Fibroblast of skin of right biceps (primary cell): ENCODE measurements at regions not wholly inside any gene's neighbourhood (a gene's known extent, or its start where the extent isn't known, plus 50 kb on each side); places are given as distances from the start of the nearest gene placed in this dataset.

Source experiments
- DNase-seq: peaks from one replicate; pipeline ENCODE4 v3.0.0-alpha.2; 2013

DNA sequence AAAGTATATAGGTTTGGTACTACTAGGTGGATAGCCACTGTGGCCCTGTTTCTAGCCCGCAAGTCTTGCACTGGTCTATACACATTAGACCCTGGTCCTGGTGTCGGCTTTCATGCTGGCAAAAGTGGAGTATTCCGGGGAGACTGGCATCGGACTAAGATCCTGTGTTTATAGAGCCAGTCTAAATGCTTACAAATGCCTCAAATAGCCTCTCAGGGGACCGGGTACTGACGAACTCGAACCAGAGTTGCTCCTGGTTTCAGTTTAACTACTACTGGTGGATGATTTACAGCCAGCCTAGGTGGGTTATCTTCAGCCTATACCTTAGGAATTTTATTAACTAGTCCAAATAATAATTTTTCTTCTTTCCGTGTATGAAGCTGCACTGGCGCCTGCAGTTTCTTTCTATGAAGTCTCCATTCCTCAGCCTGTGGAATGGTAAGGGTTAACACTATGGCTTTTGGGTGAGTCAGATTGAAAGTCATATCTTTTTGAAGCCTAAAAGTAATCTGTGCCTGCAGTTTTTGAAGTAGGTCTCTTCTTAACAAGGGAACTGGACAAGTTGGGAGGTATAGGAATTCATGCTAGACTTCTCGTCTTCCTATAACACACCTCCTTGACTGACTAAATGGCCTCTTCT, 51.3 kb downstream of the OR10H4 start:
- DNase-seq = no peak

DNA sequence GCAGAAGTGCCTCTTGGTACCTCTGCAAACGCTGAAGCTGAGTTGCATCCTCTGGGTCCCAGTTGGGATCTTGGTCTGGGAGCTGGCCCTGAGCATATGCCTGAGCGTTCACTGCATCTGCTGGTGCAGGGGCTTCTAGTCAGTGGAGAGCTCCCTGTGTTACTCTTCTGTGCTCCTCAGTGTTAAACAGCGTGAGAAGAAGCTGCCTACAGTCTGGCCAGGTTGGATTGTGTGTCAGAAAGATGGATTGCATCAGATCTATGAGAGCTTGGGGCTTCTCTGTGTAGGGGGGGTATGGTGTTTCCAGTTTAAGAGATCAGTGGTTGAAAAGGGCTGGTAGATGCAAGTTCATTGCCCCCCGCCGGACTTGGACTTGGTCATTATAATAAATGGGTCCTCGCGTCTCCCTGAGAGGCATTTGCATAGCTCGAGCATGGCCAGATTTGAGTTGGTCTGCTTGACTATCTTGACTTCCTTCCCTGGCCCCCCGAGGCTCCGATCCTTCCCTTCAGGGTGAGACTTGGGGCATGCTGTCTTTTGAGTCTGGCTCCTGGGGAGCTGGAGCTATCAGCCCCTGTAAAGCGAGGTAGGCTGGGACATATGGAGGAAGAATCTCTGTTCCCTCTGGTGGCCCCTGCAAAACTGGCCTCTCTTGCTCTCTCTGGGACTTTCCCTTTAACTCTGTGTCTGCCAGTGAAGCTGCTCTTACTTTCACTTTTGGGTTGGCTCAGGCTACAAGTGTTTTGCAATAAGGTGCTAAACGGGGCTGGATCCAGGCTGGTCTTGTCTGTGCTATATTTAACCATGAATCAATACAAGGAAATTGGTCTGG, 52.9 kb downstream of the OR10H4 start:
- DNase-seq = peak; percentile 61

DNA sequence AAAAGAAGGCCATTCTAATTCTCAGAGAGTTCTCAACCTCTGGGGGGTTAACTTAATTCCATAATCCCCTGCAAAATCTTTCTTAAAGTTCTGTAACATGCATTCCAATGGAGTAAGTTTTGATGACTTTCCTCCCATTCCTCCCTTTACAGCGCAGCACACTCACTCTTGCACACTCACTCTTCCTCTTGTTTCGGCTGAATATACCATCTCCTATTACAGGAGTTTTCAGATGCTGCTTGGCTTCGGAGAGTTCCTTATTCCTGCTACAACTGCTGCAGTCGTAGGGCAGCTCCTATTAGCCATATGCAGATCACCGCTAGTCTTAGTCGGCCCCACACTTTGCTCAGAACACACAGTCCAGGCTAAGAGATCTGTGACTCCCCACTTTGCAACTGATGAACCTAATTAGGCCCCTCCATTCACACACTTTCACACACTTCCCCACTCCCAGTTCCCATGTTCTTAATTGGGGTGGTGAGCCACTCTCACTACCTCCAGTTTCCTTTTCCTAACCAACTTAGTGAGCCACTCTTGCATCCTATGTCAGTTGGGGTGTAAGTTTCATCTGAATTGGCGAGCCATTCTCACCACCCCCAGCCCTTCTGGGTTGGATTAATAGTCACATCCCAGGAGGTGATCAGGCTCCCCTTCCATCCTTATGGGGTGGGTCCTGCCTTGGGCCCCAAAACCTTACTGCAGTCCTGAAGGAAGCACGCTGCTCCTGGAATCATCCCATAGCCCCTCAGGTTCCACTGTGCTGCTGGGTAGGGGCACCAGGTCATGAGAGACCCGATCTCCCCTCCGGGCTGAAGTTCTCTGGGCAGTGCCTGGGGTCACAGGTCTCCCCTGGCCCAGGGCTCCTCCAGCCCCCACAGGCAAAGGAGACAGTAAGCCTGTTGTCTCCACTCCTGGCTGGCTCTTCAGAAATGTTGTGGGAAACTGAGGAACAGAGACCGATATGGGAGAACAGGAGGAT, 53.9 kb downstream of the OR10H4 start:
- peak; percentile 31 for DNase-seq

DNA sequence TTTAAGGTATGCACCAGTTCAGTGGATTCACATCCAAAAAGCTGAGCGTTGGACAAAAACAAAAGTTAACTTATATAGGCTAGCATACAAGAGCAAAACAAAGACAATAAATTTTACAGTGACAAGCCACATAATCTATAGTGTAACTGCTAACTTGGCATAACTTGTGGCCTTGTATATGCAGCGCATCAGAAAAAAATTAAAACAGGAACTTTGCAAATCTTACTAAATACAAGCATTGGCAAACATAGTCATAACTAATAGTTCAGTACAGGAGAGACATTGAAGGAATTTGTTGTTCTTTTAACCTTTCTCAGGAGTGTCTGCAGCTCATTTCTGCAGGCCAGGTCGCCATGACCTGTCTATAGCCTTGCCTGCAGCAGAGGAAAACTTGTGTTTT, 54.6 kb downstream of the OR10H4 start:
- no peak for DNase-seq

DNA sequence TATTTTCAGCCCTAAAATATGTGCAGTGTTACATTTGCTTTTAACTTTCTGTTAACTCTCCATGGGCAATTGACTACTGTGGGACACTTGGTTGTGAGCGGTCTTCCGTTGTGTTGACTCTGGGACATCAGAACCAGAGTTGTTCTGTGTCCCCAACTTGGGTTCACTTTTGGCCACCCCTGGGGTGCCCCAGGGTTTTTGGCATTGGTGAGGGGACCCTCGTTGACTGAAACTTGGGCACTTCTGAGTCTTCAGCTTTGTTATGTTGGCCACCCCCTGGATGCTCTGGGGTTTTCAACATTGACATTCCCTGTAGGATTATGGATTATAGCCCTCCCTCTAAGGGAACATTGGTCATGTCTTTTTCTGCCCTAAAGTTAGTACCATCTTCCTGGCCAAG, 57.1 kb downstream of the OR10H4 start:
- DNase-seq = no peak

- DNase-seq = no peak
Measured at GRCh38 chr19:16012552-16012951, 63.7 kb upstream of the TPM4 start.

DNA sequence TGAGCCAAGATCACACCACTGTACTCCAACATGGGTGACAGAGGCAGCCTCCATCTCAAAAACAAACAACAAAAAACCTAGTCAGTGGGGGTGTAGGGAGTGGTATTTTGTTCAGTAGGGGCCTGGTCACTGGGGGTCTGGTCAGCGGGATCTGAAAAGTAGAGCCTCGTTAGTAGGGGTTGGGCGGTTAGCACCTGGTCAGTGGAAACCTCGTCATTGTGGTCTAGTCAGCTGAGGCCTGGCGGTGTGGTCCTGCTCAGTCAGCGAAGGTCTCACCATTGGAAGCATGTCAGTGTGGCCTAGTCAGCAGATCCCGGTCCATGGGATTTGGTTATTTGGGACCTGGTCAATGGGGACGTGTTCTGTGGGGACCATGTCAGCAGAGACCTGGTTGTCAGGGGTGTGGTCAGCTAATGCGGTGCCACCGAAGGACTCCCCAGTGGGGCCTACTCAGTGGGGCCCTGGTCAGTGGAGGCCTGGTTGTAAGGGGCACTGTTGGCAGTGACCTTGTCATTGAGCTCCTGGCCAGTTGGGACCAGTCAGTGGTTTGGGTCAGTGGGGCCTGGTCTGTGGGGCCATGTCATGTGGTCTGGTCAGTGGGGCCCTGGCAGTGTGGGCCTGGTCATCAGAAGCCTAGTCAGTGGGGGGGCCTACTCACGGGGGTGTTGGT, 63.0 kb upstream of the TPM4 start:
- no peak for DNase-seq

GRCh38 chr19:16013851-16014840, 62.1 kb upstream of the TPM4 start:
- no peak for DNase-seq

GRCh38 chr19:16014923-16015804, 61.1 kb upstream of the TPM4 start:
- no peak for DNase-seq

- DNase-seq = no peak
Measured at GRCh38 chr19:16015805-16016173, 60.5 kb upstream of the TPM4 start.

DNA sequence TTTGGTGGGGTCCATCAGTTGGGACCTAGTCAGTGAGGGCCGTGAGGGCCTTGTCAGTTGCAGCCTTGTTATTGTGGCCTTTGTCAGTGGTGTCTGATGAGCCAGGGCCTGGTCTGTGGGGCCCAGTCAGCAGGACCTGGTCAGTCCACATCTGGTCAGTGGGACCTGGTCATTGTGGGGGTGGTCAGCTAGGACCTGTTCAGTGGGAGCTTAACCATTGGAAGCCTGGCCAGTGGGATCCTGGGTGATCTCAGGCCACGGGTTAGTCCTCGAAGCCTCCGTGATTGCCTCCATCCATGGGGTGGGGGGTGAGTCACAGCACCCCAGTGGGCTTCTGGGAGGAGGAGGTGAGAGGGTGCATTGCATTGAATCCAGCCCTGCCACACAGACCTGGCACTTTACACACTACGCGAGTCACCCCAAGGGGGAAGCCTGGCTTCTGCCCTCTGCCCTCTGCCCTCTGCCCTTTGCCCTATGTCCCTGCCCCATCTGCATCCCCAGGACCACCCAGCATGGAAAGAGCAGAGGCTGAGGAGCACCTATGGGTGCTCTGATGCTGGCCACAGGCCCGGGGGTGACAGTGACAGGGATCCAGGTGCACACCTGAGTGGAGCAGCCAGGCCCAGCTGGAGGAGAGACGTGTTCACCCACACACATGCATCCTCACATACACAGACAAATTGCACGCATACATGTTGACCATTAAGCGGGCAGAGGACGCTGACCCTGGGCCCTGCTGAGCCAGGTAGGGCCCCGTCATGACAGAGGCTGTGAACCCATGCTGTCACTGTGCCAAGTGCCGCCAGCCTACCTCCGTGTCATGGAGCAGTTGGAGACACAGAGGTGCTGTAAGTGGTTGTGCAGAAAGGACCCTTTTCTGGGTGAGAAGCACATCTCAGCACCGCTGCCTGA, 59.8 kb upstream of the TPM4 start:
- no peak for DNase-seq

GRCh38 chr19:16017138-16017490, 59.2 kb upstream of the TPM4 start:
- DNase-seq = no peak

DNA sequence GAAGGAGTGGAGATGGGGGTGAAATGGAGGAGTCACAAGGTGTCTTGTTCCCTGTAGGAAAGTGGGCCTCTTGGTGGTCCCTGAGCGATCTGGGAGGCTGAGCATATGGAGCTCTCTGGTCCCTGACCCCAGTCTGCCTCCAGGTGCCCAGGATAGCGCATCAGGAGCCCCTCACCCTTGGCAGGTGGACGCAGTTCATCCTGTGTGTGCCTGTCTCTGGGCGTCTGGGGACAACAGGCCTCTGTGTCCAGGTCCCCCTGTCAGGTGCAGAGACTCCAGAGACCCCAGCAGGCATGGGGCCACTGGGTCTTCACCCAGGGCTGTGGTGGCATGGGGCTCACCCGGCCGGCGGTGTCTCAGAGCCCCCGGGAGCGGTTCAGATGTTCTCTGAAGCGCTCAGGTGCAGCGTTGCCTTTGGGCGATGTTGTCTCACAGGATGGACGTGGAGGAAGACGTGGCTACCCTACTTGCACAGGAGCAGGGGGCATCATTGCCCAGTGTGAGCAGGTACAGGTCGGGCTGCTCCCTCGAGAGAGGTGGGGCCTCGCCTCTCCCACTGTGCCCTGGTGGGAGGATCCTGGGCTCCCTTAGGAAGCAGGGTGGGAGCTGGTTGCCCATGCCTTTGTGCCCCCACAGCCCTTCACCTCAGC, 58.1 kb upstream of the TPM4 start:
- DNase-seq = no peak

DNA sequence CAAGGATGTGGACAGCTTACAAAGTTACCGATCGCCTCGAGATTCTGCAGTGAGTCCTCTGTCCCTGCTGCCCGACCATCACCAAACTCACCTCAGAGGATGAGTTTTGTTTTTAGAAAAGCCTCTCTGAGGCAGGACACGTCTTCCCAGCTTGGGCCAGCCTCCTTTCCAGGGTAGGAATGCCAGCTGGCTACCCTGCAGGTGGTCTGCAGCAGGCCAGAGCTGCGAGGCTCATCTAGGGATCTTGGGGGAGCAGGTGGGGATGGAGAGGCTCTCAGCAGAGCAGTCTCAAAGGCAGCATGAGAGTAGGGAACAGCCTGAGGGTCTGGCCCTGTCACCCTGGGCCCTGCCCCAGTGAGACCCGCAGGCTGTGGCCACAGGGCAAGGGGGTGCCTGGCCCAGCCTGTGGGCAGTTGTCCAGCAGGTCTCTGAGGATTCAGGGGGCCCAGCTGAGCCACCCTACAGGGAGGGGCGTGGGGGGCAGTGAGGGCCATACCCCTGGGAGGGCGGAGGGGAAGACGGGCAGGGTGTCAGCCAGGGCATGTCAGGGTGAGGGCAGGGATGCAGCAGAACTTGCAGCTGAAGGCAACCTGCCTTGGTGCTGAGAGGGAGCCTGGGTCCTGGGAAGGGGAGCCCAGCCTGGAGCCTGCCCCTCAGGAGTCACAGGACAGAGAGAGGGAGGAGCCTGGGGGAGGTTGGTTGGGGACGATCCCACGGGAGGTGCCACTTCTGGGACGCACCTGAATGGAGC, 57.3 kb upstream of the TPM4 start:
- DNase-seq = no peak

GRCh38 chr19:16019691-16020448, 56.4 kb upstream of the TPM4 start:
- DNase-seq = no peak

- no peak for DNase-seq
Measured at GRCh38 chr19:16021796-16022195, 54.5 kb upstream of the TPM4 start.

- DNase-seq = no peak
Measured at GRCh38 chr19:16022251-16022650, 54.0 kb upstream of the TPM4 start.
